ENCODE measurements at regions not wholly inside any gene's neighbourhood (a gene's known extent, or its start where the extent isn't known, plus 50 kb on each side); places are given as distances from the start of the nearest gene placed in this dataset.
A peak's percentile ranks its signal among the peaks of the same experiment; 100 is the strongest.
"Not testable (repeated sequence)": the region's sequence is repeated elsewhere in the genome, so short reads cannot be mapped to it uniquely, and the experiment has no call there.

GRCh38 chr14:30191639-30192279 is 264.1 kb upstream of the PRKD1 start:
- Histone ChIP-seq H3K27ac (no peak overlapping the region), H3K9me3 (no peaks in the 10 kb centered on the region), H3K27me3 (no peaks in the 10 kb centered on the region), H3K36me3 (no peaks in the 10 kb centered on the region), H3K4me1 (no peaks in the 10 kb centered on the region), H3K4me3 (no peak overlapping the region)
- no peak for TF ChIP-seq CTCF (IDR thresholded peaks at IDR 0.05)
- no peak for DNase-seq (ENCODE audit: low spot score)

DNA sequence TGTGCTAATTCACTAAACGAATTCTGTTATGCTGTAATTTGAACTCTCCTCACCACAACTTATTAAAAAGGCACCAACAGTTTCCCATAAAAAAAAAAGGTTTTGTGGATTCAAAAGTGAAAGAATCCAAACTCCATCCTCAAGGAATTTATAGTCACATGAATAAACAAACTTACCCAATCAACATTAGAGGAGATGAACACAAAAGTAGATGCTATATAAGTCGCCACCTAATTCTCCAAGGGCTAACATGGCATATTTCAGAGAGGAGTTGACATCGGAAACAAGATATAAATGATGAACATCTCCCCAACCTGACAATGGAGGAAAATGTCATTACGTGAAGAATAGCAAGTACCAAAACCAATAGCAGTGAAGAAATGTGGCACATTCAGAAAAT is 265.5 kb upstream of the PRKD1 start:
- no peaks in the 10 kb centered on the region for H3K36me3 ChIP-seq
- TF ChIP-seq CTCF (IDR thresholded peaks at IDR 0.05): no peak
- no peak for DNase-seq (ENCODE audit: low spot score)
- H3K9me3 ChIP-seq: no peaks in the 10 kb centered on the region
- H3K4me1 ChIP-seq: no peaks in the 10 kb centered on the region
- no peak overlapping the region for H3K27ac ChIP-seq
- H3K4me3 ChIP-seq: no peak overlapping the region
- no peaks in the 10 kb centered on the region for H3K27me3 ChIP-seq

DNA sequence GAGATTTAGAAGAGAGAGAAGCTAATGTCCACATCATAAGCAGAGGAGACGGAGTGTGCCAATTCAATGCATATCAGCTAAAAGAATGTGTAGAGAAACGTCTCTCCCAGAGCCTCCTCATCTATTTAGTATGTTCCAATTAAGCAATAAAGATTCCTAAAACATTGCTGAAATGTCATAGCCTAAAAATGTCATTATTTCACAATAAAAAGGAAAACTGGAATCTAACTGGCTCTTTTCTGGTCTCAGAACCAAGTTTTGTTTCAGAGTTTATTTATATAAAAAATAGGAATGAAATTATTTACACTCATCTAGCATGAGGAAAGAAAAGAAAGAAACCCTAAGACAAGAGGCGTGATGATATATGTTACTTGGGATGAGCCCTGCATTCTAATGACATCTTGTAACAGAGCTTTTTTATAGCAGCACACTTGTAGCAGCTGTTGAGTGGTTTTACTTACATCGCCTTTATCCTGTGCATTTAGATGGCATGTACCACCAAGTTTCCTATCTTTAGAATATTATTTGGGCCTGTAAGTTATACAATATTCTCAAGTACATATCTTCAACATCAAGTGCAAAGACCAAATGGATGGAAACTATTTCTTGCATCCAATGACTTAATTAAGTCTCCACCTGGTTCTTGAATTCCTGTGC is 266.3 kb upstream of the PRKD1 start:
- no peaks in the 10 kb centered on the region for H3K36me3 ChIP-seq
- H3K4me1 ChIP-seq: no peaks in the 10 kb centered on the region
- no peaks in the 10 kb centered on the region for H3K9me3 ChIP-seq
- H3K4me3 ChIP-seq: no peak overlapping the region
- peak overlapping the region in 1 of 2 donors; percentile 24 for H3K27ac ChIP-seq
- no peak for DNase-seq (ENCODE audit: low spot score)
- no peaks in the 10 kb centered on the region for H3K27me3 ChIP-seq
- no peak for TF ChIP-seq CTCF (IDR thresholded peaks at IDR 0.05)

- Histone ChIP-seq H3K36me3 (no peaks in the 10 kb centered on the region), H3K27ac (peak overlapping the region in 1 of 2 donors; percentile 24), H3K4me3 (no peak overlapping the region), H3K9me3 (no peaks in the 10 kb centered on the region), H3K4me1 (no peaks in the 10 kb centered on the region), H3K27me3 (no peaks in the 10 kb centered on the region)
- DNase-seq (ENCODE audit: low spot score): no peak
- TF ChIP-seq CTCF (IDR thresholded peaks at IDR 0.05): no peak
These were observed 267.1 kb upstream of the PRKD1 start for GRCh38 chr14:30194741-30195148.

GRCh38 chr14:30195941-30196340 is 268.3 kb upstream of the PRKD1 start:
- no peak for DNase-seq (ENCODE audit: low spot score)
- no peak overlapping the region for H3K27ac ChIP-seq
- no peaks in the 10 kb centered on the region for H3K27me3 ChIP-seq
- H3K9me3 ChIP-seq: no peaks in the 10 kb centered on the region
- H3K4me1 ChIP-seq: no peaks in the 10 kb centered on the region
- no peak for TF ChIP-seq CTCF (IDR thresholded peaks at IDR 0.05)
- no peak overlapping the region for H3K4me3 ChIP-seq
- no peaks in the 10 kb centered on the region for H3K36me3 ChIP-seq

GRCh38 chr14:30196861-30197260 is 269.2 kb upstream of the PRKD1 start:
- H3K27me3 ChIP-seq: no peaks in the 10 kb centered on the region
- no peak overlapping the region for H3K27ac ChIP-seq
- TF ChIP-seq CTCF (IDR thresholded peaks at IDR 0.05): no peak

GRCh38 chr14:30198720-30199119 is 271.1 kb upstream of the PRKD1 start:
- not testable (repeated sequence) for H3K9me3 ChIP-seq; H3K27me3 ChIP-seq; H3K27ac ChIP-seq; DNase-seq (ENCODE audit: low spot score); H3K36me3 ChIP-seq; H3K4me3 ChIP-seq; H3K4me1 ChIP-seq

More at GRCh38 chr14:30196861-30197260, 269.2 kb upstream of the PRKD1 start:
- Histone ChIP-seq H3K4me1 (no peaks in the 10 kb centered on the region), H3K36me3 (no peaks in the 10 kb centered on the region), H3K4me3 (no peak overlapping the region), H3K9me3 (no peaks in the 10 kb centered on the region)
- DNase-seq (ENCODE audit: low spot score): no peak

All from right atrium auricular region (tissue), 2 donors.